Body of pancreas (tissue), 4 donors: ENCODE measurements at regions not wholly inside any gene's neighbourhood (a gene's known extent, or its start where the extent isn't known, plus 50 kb on each side); places are given as distances from the start of the nearest gene placed in this dataset.
"Not testable (repeated sequence)": the region's sequence is repeated elsewhere in the genome, so short reads cannot be mapped to it uniquely, and the experiment has no call there.

Experiments
- ATAC-seq: fragments of 150-250 bp; one replicate; pipeline ENCODE4 v1.9.1; 2016
- DNase-seq, 4 donors: peaks; one replicate each; pipeline ENCODE4 v3.0.0-alpha.2; 2019
- H3K27ac ChIP-seq, 4 donors: fragments of 200-600 bp; sonication (generic); 1 replicate in 3 of 4; 2 replicates in 1 of 4; pipeline versions ENCODE4 v1.5.1 to v1.6.1; 2016 to 2019; ENCODE audit warnings: mild to moderate bottlenecking in 1 of 4, mixed read lengths in 1 of 4, moderate library complexity in 1 of 4
- H3K27me3 ChIP-seq, 2 donors: fragments of 200-600 bp; sonication (generic); one replicate each; pipeline ENCODE4 v1.6.0; 2016; ENCODE audit warnings: mild to moderate bottlenecking in 1 of 2
- H3K36me3 ChIP-seq, 2 donors: fragments of 200-600 bp; sonication (generic); replicated peaks in 1 of 2; 2 replicates each; pipeline ENCODE4 v1.5.1; 2016; ENCODE audit warnings: low read depth in 2 of 2; ENCODE audit not compliant: insufficient read depth in 1 of 2
- H3K4me1 ChIP-seq: fragments of 200-600 bp; sonication (generic); one replicate; pipeline ENCODE4 v1.6.0; 2016
- H3K4me3 ChIP-seq, 2 donors: fragments of 200-600 bp; sonication (generic); 1 replicate in 1 of 2; 2 replicates in 1 of 2; pipeline ENCODE4 v1.5.1; 2016 to 2019
- H3K9me3 ChIP-seq, 3 donors: fragments of 200-600 bp; sonication (generic); 1 replicate in 2 of 3; 2 replicates in 1 of 3; pipeline ENCODE4 v1.5.1; 2016
- CTCF ChIP-seq, 7 experiments: fragments of 450-650 bp in 4 of 7; fragments of 200-600 bp in 3 of 7; sonication (generic) in 3 of 7; IDR thresholded peaks; one replicate each; pipeline ENCODE4 v1.5.1; 2016 to 2019; ENCODE audit warnings: antibody characterized with exemption in 7 of 7
- POLR2A ChIP-seq, 3 donors: fragments of 450-650 bp; IDR thresholded peaks; one replicate each; pipeline ENCODE4 v1.6.1; 2016; ENCODE audit warnings: antibody characterized with exemption in 3 of 3, mild to moderate bottlenecking in 2 of 3
- WGBS, 2 donors: methylation state at CpG; one replicate each; pipeline ENCODE4 v1.1.5; 2017; 5-methylcytosine and 5-hydroxymethylcytosine counted together
- intact Hi-C: fragments of 100-400 bp; cut with DNase I; formaldehyde crosslinking; loops from one replicate; pipeline ENCODE4 v1.15.1; 2023

GRCh38 chr9:31030741-31031202 lies 1353.7 kb upstream of the ACO1 start:
- DNase-seq (no peak), ATAC-seq (no peak)
- no peaks in the 10 kb centered on the region for H3K36me3 ChIP-seq
- peak overlapping the region in 1 of 4 donors; percentile 5 for H3K27ac ChIP-seq
- peaks cover 19% of the 10 kb centered on the region for H3K4me1 ChIP-seq
- 8 to 13% methylated on average over 6 of the region's 6 CpGs for WGBS, 2 donors
- no peaks in the 10 kb centered on the region for H3K27me3 ChIP-seq
- TF ChIP-seq POLR2A (IDR thresholded peaks at IDR 0.05) = no peak
- no peak for TF ChIP-seq CTCF (IDR thresholded peaks at IDR 0.05)
- H3K4me3 ChIP-seq = no peak overlapping the region
- H3K9me3 ChIP-seq = no peaks in the 10 kb centered on the region
- intact Hi-C loops = no loop called here

- H3K9me3 ChIP-seq = no peaks in the 10 kb centered on the region
- 89 to 92% methylated on average over 3 of the region's 3 CpGs for WGBS, 2 donors
- no peaks in the 10 kb centered on the region for H3K36me3 ChIP-seq
- no peak for TF ChIP-seq POLR2A (IDR thresholded peaks at IDR 0.05)
- no peak for TF ChIP-seq CTCF (IDR thresholded peaks at IDR 0.05)
- H3K27me3 ChIP-seq = no peaks in the 10 kb centered on the region
- no peak overlapping the region for H3K27ac ChIP-seq
- intact Hi-C loops = no loop called here
- H3K4me3 ChIP-seq = no peak overlapping the region
- H3K4me1 ChIP-seq = peaks cover 19% of the 10 kb centered on the region
- DNase-seq = no peak
- ATAC-seq = no peak
These were observed 1352.2 kb upstream of the ACO1 start for GRCh38 chr9:31032206-31032605.

- intact Hi-C loops = no loop called here
- Histone ChIP-seq H3K4me1 (peaks cover 19% of the 10 kb centered on the region), H3K27ac (peak overlapping the region in 2 of 4 donors; percentile 65 to 76), H3K36me3 (no peaks in the 10 kb centered on the region), H3K4me3 (no peak overlapping the region), H3K27me3 (no peaks in the 10 kb centered on the region), H3K9me3 (no peaks in the 10 kb centered on the region)
- 19 to 23% methylated on average over 4 of the region's 4 CpGs for WGBS, 2 donors
- ATAC-seq (peak; percentile 97), DNase-seq (peak; percentile 41 to 66 (median 52))
- TF ChIP-seq CTCF (IDR thresholded peaks at IDR 0.05) (no peak), POLR2A (IDR thresholded peaks at IDR 0.05) (no peak)
These were observed 1350.1 kb upstream of the ACO1 start for GRCh38 chr9:31034311-31034710.

GRCh38 chr9:31040564-31040963 lies 1343.9 kb upstream of the ACO1 start:
- intact Hi-C loops = no loop called here
- Histone ChIP-seq H3K36me3 (no peaks in the 10 kb centered on the region), H3K27ac (no peak overlapping the region), H3K9me3 (no peaks in the 10 kb centered on the region), H3K27me3 (no peaks in the 10 kb centered on the region), H3K4me1 (peaks cover 5% of the 10 kb centered on the region), H3K4me3 (no peak overlapping the region)
- TF ChIP-seq CTCF (IDR thresholded peaks at IDR 0.05) (no peak), POLR2A (IDR thresholded peaks at IDR 0.05) (no peak)
- DNase-seq (no peak), ATAC-seq (no peak)
- WGBS, 2 donors = 82 to 83% methylated on average over 4 of the region's 4 CpGs

- Histone ChIP-seq H3K9me3 (no peaks in the 10 kb centered on the region), H3K4me1 (peaks cover 32% of the 10 kb centered on the region), H3K36me3 (no peaks in the 10 kb centered on the region), H3K27me3 (no peaks in the 10 kb centered on the region), H3K27ac (peak overlapping the region in 2 of 4 donors; percentile 66 to 72), H3K4me3 (no peak overlapping the region)
- DNase-seq = peak in 3 of 4 donors; percentile 23 to 54 (median 43)
- peak; percentile 97 for ATAC-seq
- intact Hi-C loops = no loop called here
- WGBS, 2 donors = 22 to 43% methylated on average over 1 of the region's 1 CpG
- TF ChIP-seq CTCF (IDR thresholded peaks at IDR 0.05) (no peak), POLR2A (IDR thresholded peaks at IDR 0.05) (no peak)
These were observed 1338.6 kb upstream of the ACO1 start for GRCh38 chr9:31045810-31046209.

GRCh38 chr9:31061592-31061991 lies 1322.9 kb upstream of the ACO1 start:
- intact Hi-C loops, H3K4me3 ChIP-seq, DNase-seq, H3K27me3 ChIP-seq, ATAC-seq, H3K36me3 ChIP-seq, H3K9me3 ChIP-seq, H3K27ac ChIP-seq, H3K4me1 ChIP-seq: not testable (repeated sequence)
- 74 to 78% methylated on average over 15 of the region's 15 CpGs for WGBS, 2 donors
